ENCODE measurements at regions not wholly inside any gene's neighbourhood (a gene's known extent, or its start where the extent isn't known, plus 50 kb on each side); places are given as distances from the start of the nearest gene placed in this dataset.

DNA sequence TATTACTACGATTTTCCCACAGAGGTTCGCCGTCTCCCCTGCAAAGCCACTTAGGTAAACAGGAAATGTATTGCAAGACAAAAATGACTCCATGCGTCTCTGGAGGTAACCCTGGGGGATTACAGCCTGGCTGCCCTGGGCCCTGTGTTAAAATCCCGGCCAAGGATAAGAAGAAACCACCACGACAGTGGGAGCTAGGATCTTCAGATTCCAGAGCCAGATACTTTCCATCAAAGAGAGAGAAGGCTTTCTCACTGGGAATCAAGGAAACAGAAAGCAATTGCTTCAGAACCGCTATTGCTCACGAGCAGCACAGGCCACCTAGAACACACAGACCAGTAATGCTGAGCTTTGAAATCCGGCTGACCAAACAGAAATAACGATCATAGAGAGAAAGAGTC is 97.9 kb upstream of the ZNF516 start:
- intact Hi-C loops (cut with DNase I, micrococcal nuclease), result no loop called here
- ChIA-PET POLR2A (no interaction called here), CTCF (interaction anchor here (1.1 kb wide), 1 partner anchor 17 kb away, joined by 3 read pairs; no protein-coding TSS in a partner anchor)
- Mint-ChIP-seq H3K27ac (no peak overlapping the region), H3K4me3 (no peak overlapping the region), H3K9me3 (ENCODE audit: low read depth) (no peaks in the 10 kb centered on the region), H3K27me3 (peaks cover 40% of the 10 kb centered on the region), H3K4me1 (peaks cover 9% of the 10 kb centered on the region), H3K36me3 (ENCODE audit: low read depth) (no peaks in the 10 kb centered on the region)
- DNase-seq, result no peak
- ATAC-seq, result no peak

DNA sequence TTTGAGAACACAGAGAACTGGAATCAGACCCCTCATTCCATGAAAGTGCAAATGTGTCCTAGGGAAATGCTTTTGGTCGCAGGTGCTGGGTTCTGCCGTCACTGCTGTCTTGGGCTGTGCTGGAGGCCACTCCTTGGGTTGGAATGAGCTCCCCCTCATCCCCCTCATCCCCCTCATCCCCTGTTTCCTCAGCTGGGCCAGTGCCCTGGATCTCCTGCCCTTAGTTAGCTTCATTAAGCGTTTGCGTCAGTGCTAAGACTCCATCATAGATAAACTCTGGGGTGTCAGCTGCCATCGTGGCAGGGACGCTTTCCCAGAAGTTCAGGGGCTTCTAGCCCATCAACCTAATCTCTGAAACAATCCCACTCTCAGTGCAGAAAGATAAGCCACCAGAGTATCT is 97.1 kb upstream of the ZNF516 start:
- ChIA-PET CTCF (interaction anchor here (1.1 kb wide), 1 partner anchor 16 kb away, joined by 3 read pairs; no protein-coding TSS in a partner anchor), POLR2A (no interaction called here)
- DNase-seq (no peak), ATAC-seq (no peak)
- Mint-ChIP-seq H3K4me3 (no peak overlapping the region), H3K4me1 (peaks cover 9% of the 10 kb centered on the region), H3K9me3 (ENCODE audit: low read depth) (no peaks in the 10 kb centered on the region), H3K27ac (no peak overlapping the region), H3K36me3 (ENCODE audit: low read depth) (no peaks in the 10 kb centered on the region), H3K27me3 (peaks cover 40% of the 10 kb centered on the region)
- intact Hi-C loops (cut with DNase I, micrococcal nuclease), result no loop called here

DNA sequence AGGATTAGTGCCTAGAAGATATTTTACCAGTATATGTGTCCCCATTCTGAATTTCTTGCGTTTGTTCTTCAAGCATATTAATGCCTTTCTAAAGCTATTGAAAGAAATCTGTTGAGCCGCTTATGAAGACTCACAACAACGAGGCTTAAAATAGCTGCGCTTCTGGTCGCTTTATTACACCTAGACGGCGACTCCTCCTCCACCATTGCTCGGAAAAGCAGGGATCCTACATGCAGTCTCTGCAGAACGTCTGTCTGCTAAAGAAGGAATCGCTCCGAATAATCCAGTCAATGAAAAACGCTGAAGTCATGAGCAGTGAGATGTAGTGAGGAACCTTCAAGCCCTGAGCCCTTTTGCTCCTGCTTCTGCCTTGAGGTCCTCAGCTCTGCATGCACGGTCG is 94.8 kb upstream of the ZNF516 start:
- H3K4me1 Mint-ChIP-seq, result peaks cover 9% of the 10 kb centered on the region
- ATAC-seq (no peak), DNase-seq (no peak)
- CTCF ChIA-PET, result no interaction called here
- intact Hi-C loops (cut with DNase I, micrococcal nuclease), result no loop called here
- H3K4me3 Mint-ChIP-seq, result no peak overlapping the region
- POLR2A ChIA-PET, result interaction anchor here (0.6 kb wide), 1 partner anchor 11 kb away, joined by 3 read pairs; no protein-coding TSS in a partner anchor
- H3K27ac Mint-ChIP-seq, result no peak overlapping the region
- no peaks in the 10 kb centered on the region for H3K9me3 Mint-ChIP-seq (ENCODE audit: low read depth)
- H3K27me3 Mint-ChIP-seq, result peaks cover 38% of the 10 kb centered on the region
- no peaks in the 10 kb centered on the region for H3K36me3 Mint-ChIP-seq (ENCODE audit: low read depth)

DNA sequence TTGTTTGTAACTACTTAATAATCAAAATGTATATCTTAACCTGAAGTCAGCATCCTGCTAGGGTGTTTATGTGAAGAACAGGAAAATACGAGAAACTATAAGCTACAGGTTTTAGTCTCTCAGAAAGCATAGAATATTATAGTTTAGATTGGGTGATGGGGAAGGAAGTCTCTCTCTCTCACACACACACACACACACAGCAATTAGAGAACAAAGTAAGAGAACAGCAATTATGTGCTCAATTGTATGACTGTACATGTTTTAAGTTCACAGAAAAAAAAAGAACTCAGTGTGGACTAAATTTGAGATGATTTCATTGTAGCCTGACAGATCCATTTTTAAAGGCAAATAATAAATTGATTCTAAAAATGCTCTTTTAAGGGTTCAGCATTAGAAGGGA is 94.3 kb upstream of the ZNF516 start:
- no peak for DNase-seq
- no peaks in the 10 kb centered on the region for H3K36me3 Mint-ChIP-seq (ENCODE audit: low read depth)
- H3K27ac Mint-ChIP-seq, result no peak overlapping the region
- intact Hi-C loops (cut with DNase I, micrococcal nuclease), result no loop called here
- peaks cover 38% of the 10 kb centered on the region for H3K27me3 Mint-ChIP-seq
- POLR2A ChIA-PET, result no interaction called here
- no peak overlapping the region for H3K4me3 Mint-ChIP-seq
- CTCF ChIA-PET, result no interaction called here
- no peaks in the 10 kb centered on the region for H3K9me3 Mint-ChIP-seq (ENCODE audit: low read depth)
- H3K4me1 Mint-ChIP-seq, result peaks cover 9% of the 10 kb centered on the region
- no peak for ATAC-seq

DNA sequence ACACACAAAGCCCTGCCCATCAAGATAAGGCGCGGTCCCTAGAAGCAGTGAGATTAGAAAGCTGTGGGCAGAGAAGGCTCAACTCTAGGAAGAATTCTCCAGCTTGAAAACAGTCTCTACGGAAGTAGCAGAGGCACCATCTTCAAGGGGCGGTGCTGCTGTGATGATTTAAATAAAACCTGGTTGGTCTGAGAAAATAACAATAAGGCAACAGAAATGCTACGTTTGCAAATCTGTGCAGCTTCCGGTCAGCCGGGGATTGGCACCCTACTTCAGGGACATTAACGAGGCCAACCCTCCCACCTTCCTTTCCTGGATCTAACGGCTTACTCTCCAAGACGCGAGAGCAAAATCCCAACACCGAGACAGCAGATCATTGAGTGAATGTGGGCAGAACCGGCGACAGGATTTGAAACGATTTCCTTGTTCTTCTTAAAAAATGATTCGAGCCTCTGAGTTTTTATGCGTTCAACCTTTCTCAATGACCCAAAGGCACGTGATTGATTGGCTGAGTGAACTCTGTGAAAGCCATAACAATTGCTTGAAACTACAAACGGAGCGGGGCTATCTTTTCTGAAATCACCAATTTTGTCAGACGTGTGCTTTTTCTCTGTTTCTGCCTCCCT is 93.7 kb upstream of the ZNF516 start:
- POLR2A ChIA-PET, result no interaction called here
- DNase-seq, result no peak
- Mint-ChIP-seq H3K4me3 (no peak overlapping the region), H3K36me3 (ENCODE audit: low read depth) (no peaks in the 10 kb centered on the region), H3K4me1 (peaks cover 9% of the 10 kb centered on the region), H3K27ac (no peak overlapping the region), H3K9me3 (ENCODE audit: low read depth) (no peaks in the 10 kb centered on the region), H3K27me3 (peaks cover 35% of the 10 kb centered on the region)
- CTCF ChIA-PET, result interaction anchor here (0.7 kb wide), 1 partner anchor 72 kb away, joined by 3 read pairs; no protein-coding TSS in a partner anchor
- intact Hi-C loops (cut with DNase I, micrococcal nuclease), result no loop called here
- ATAC-seq, result no peak

DNA sequence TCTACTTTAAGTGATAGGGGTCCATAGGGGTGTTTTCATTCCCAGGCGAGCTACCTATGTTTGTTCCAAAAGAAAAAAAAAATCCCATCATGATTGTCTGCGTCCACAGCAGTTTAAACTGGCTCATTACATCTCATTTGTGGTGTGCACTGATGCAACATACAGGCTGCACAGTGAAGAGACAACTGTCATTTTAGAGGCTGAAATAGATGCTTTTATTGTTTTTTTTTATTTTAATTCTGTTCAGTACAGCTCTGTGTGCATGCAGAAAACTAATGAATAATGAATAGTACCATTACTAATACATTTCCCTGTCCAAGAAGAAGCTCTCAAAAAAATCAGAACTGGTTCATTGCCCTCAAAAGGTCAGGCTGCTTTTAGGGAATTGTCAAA is 92.8 kb upstream of the ZNF516 start:
- DNase-seq (no peak), ATAC-seq (no peak)
- Mint-ChIP-seq H3K4me1 (peaks cover 9% of the 10 kb centered on the region), H3K36me3 (ENCODE audit: low read depth) (no peaks in the 10 kb centered on the region), H3K27me3 (peaks cover 32% of the 10 kb centered on the region), H3K9me3 (ENCODE audit: low read depth) (no peaks in the 10 kb centered on the region), H3K27ac (no peak overlapping the region), H3K4me3 (no peak overlapping the region)
- POLR2A ChIA-PET, result no interaction called here
- CTCF ChIA-PET, result no interaction called here
- intact Hi-C loops (cut with DNase I, micrococcal nuclease), result no loop called here

DNA sequence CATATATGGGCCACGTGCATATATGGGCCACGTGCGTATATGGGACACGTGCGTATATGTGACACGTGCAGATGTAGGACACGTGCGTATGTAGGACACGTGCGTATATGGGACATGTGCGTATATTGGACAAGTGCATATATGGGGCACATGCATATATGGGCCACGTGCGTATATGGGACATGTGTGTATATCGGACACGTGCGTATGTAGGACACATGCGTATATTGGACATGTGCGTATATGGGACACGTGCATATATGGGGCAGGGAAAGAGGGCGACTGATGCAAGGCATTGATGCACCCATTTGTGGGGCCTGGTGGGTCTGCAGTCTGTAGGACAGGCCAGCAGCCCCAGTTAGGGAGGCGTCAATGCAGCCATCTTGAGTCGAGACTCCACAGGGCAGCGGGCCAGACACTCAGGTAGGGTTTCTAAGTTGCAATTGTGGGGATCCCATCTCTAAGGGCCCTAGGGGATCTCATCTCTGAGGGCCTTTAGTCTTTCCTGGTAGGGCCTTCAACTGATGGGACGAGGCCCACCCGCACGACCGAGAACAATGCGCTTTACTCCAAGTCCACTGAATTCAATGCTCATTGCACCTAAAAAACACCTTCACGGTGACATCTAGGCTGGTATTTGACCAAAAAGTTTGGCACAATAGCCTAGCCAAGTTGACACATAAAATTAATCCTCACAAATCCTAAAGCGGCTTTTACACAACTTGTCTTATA is 92.3 kb upstream of the ZNF516 start:
- no peaks in the 10 kb centered on the region for H3K9me3 Mint-ChIP-seq (ENCODE audit: low read depth)
- ChIA-PET CTCF (no interaction called here), POLR2A (no interaction called here)
- no peaks in the 10 kb centered on the region for H3K36me3 Mint-ChIP-seq (ENCODE audit: low read depth)
- H3K27me3 Mint-ChIP-seq, result peaks cover 28% of the 10 kb centered on the region
- no peak overlapping the region for H3K27ac Mint-ChIP-seq
- H3K4me3 Mint-ChIP-seq, result no peak overlapping the region
- no peak for DNase-seq
- H3K4me1 Mint-ChIP-seq, result peaks cover 9% of the 10 kb centered on the region
- intact Hi-C loops (cut with DNase I, micrococcal nuclease), result no loop called here
- no peak for ATAC-seq

DNA sequence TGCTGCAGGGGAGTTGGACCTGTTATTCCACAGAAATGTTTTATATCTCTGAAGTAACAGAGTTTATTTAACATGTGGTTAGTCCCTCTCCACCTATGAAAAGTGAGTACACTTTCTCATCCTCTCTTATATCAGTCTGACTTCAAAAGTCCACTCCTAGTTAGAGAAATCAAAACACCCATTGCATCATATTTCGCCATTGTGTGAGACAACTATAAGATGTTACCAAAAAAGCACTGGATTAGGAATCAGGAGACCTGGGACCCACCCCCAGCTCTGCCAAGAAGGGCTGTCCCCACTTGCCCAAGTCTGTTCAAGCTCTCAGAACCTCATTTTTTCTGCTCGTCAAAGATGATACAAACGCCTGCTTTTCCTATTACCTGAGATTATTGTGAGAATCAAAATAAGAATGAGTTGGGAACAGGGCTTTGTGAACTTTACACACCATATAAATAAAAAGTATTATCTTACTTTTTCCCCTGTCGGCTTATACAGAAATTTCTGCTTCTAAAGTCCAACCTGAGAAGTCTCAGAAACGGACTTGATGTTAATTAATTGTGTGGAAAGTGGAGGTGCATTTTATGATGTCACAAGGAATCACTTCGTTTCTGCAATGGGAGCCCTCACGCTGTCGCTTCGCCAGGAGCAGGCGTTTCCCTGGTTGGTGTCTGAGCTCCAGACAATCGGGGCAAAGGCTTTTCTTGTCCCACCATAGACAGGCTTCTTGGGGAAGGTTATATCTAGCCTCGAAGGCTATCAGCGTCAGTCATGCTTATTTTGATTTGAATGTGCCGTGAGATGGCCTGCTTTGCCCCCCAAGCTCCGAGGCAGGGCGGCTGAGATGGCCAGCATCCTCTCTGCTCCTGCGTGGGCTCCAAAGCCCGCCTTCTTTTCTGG is 89.6 kb upstream of the ZNF516 start:
- POLR2A ChIA-PET, result no interaction called here

DNA sequence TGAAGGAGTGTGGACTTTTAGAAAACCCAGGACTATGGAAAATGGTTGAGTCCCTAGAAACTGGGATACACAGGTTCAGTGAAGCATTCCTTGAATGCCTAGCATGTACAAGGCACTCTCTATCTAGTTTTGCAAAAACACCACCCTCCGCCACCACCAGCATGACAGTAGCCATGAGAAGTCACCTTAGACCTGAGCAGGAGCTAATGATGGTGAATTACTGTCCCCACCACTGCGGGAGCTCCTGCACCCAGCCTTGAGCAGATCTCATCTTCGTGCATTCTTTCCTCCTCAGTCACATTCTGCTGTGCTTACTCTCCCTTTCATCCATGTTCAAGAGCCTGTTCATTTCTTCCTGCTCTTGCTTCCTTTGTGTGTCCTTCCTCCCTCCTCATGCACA is 86.2 kb upstream of the ZNF516 start:
- DNase-seq (no peak), ATAC-seq (no peak)
- H3K27me3 Mint-ChIP-seq, result peaks cover 6% of the 10 kb centered on the region
- H3K36me3 Mint-ChIP-seq (ENCODE audit: low read depth), result no peaks in the 10 kb centered on the region
- H3K4me1 Mint-ChIP-seq, result no peaks in the 10 kb centered on the region
- intact Hi-C loops (cut with DNase I, micrococcal nuclease), result no loop called here
- no peaks in the 10 kb centered on the region for H3K9me3 Mint-ChIP-seq (ENCODE audit: low read depth)
- no peak overlapping the region for H3K27ac Mint-ChIP-seq
- H3K4me3 Mint-ChIP-seq, result no peak overlapping the region
- POLR2A ChIA-PET, result no interaction called here
- CTCF ChIA-PET, result no interaction called here

More for the DNA sequence above, 89.6 kb upstream of the ZNF516 start:
- no peak for DNase-seq
- intact Hi-C loops (cut with DNase I, micrococcal nuclease), result no loop called here
- no peak overlapping the region for H3K4me3 Mint-ChIP-seq
- CTCF ChIA-PET, result interaction anchor here (0.5 to 0.8 kb wide), 2 partner anchors 9 to 13 kb away, joined by 3 read pairs; no protein-coding TSS in a partner anchor
- H3K4me1 Mint-ChIP-seq, result peaks cover 9% of the 10 kb centered on the region
- no peaks in the 10 kb centered on the region for H3K36me3 Mint-ChIP-seq (ENCODE audit: low read depth)
- no peak for ATAC-seq
- H3K27ac Mint-ChIP-seq, result no peak overlapping the region
- H3K27me3 Mint-ChIP-seq, result peaks cover 11% of the 10 kb centered on the region
- H3K9me3 Mint-ChIP-seq (ENCODE audit: low read depth), result no peaks in the 10 kb centered on the region

DNA sequence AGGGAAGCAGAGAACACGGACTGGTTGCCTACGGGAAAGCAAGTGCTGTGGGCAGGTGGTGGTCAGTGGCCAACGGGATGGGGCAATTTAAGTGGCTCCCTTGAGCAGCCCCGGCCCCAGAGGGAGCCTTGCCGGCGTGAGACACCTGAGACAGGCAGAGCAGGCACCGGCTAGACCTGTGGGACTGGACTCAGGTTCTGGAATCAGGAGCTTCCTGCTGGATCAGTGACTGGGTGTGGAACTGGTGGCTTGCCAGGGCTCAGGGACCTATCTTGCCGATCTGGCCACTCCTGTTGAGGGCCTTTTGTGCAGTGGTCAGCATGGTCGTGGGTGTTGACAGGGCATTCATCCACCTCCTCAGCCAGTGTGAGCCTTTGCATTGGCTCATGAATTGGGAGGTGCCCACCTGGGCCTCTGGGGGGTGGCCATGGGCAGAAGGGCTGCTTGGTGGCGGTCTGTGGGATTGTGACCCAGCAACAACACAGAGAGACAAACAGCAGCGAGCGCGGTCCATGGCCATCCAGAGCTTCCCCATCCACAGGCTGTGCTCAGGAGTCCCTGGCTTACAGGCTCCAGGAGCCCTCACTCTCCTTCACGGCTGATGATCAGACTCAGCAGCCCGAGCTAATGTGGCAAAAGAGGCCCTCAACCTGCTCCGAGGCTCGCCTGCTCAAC is 85.4 kb upstream of the ZNF516 start:
- H3K36me3 Mint-ChIP-seq (ENCODE audit: low read depth), result no peaks in the 10 kb centered on the region
- no peaks in the 10 kb centered on the region for H3K9me3 Mint-ChIP-seq (ENCODE audit: low read depth)
- CTCF ChIA-PET, result interaction anchor here (0.6 to 0.7 kb wide), 2 partner anchors 127 to 234 kb away, joined by 4 read pairs; no protein-coding TSS in a partner anchor

DNA sequence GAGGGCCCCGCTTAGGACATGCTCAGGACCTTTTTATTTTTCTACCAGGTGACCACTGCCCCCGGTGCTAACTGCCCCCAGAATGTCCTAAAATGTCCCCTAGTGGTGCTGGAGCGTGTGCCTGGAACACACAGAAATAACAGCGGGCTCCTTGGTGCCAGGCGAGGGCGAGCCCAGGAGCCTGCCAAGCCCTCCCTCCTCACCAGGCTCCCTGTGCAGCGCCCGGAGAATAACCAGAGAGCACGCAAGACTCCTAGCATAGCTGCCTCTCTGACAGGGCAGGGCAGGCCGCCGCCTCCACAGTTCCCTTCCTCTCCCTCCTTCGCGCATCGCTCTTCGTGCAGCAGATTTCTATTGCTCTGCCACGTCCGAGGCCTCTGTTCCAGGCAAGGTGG is 84.3 kb upstream of the ZNF516 start:
- no peak for ATAC-seq
- Mint-ChIP-seq H3K27ac (no peak overlapping the region), H3K36me3 (ENCODE audit: low read depth) (no peaks in the 10 kb centered on the region)

More for the DNA sequence above, 85.4 kb upstream of the ZNF516 start:
- H3K4me1 Mint-ChIP-seq, result no peaks in the 10 kb centered on the region
- H3K27ac Mint-ChIP-seq, result no peak overlapping the region
- H3K4me3 Mint-ChIP-seq, result no peak overlapping the region
- peaks cover 12% of the 10 kb centered on the region for H3K27me3 Mint-ChIP-seq
- ATAC-seq (no peak), DNase-seq (no peak)
- intact Hi-C loops (cut with DNase I, micrococcal nuclease), result no loop called here
- POLR2A ChIA-PET, result no interaction called here

More for the DNA sequence above, 84.3 kb upstream of the ZNF516 start:
- peaks cover 12% of the 10 kb centered on the region for H3K27me3 Mint-ChIP-seq
- POLR2A ChIA-PET, result no interaction called here
- no peaks in the 10 kb centered on the region for H3K4me1 Mint-ChIP-seq
- intact Hi-C loops (cut with DNase I, micrococcal nuclease), result loop anchor here in 1 of 2 experiments (5.0 kb wide), 1 partner anchor 182 kb away; no protein-coding TSS in a partner anchor
- no peaks in the 10 kb centered on the region for H3K9me3 Mint-ChIP-seq (ENCODE audit: low read depth)
- no peak overlapping the region for H3K4me3 Mint-ChIP-seq
- CTCF ChIA-PET, result no interaction called here
- no peak for DNase-seq

Measured in activated CD4-positive, alpha-beta T cell treated with anti-CD3 and anti-CD28 coated beads for 36 hours (primary cell).